SU-DHL-6 (cell line): ENCODE measurements at regions not wholly inside any gene's neighbourhood (a gene's known extent, or its start where the extent isn't known, plus 50 kb on each side); places are given as distances from the start of the nearest gene placed in this dataset.

ENCODE experiments used
- EZH2phosphoT487 ChIP-seq: fragments of 200-600 bp; sonication (generic), shearing (Covaris generic); conservative IDR thresholded peaks from 2 replicates; pipeline ENCODE4 v1.6.1; 2018; ENCODE audit warnings: mild to moderate bottlenecking, antibody characterized with exemption, low read length, moderate library complexity, mixed read lengths
- TF ChIP-seq, protein P1 (sequence below): fragments of 200-600 bp; sonication (generic); IDR thresholded peaks from one replicate; pipeline ENCODE4 v1.5.1; 2017; ENCODE audit warnings: antibody characterized with exemption, mild to moderate bottlenecking, low read length, moderate library complexity; ENCODE audit not compliant: insufficient read depth, poor library complexity, severe bottlenecking

DNA sequence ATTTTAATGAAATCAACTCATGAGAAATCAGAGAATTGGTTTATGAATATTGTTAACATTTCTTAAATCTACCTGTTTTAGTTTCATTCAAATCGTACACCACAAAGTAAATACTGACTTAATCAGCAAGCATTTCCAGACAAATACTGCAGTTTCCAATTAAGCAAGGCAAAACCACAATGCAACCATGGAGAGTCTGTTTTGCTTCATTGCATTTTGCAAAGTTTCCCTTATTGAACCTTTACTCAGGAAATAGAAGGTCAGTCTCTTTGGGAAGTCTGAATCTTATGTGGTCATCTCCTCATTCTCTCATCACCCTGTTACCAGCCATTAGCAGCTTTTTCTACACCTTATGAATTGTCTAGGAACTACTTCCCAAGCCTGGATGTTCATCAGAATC, 400.5 kb downstream of the IPMK start:
- TF ChIP-seq, protein P1, sequence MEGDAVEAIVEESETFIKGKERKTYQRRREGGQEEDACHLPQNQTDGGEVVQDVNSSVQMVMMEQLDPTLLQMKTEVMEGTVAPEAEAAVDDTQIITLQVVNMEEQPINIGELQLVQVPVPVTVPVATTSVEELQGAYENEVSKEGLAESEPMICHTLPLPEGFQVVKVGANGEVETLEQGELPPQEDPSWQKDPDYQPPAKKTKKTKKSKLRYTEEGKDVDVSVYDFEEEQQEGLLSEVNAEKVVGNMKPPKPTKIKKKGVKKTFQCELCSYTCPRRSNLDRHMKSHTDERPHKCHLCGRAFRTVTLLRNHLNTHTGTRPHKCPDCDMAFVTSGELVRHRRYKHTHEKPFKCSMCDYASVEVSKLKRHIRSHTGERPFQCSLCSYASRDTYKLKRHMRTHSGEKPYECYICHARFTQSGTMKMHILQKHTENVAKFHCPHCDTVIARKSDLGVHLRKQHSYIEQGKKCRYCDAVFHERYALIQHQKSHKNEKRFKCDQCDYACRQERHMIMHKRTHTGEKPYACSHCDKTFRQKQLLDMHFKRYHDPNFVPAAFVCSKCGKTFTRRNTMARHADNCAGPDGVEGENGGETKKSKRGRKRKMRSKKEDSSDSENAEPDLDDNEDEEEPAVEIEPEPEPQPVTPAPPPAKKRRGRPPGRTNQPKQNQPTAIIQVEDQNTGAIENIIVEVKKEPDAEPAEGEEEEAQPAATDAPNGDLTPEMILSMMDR: no peak
- TF ChIP-seq EZH2phosphoT487: no peak
